ENCODE measurements at regions not wholly inside any gene's neighbourhood (a gene's known extent, or its start where the extent isn't known, plus 50 kb on each side); places are given as distances from the start of the nearest gene placed in this dataset.
"Not testable (repeated sequence)": the region's sequence is repeated elsewhere in the genome, so short reads cannot be mapped to it uniquely, and the experiment has no call there.

DNA sequence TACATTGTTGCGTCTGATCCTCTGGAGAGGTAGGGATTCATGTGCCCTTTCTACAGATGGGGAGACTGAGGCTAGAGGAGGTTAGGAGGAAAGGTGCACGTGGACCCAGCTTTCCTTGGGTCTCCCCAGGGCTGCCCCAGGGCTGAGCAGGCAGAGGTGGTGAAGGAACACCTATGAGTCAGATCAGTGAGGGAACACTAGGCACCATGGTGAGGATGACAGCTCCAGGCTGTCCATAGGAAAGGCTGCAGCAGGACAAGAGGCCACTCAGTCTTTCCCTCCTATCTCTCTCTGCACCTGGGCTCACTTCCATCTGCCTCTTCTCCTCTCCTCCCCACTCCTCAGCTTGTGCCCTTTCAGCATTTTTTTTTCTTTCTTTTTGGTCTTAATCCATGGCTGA is 138.0 kb upstream of the TRIM73 start:
- H3K27ac ChIP-seq; ATAC-seq; H3K27me3 ChIP-seq; H3K4me1 ChIP-seq; DNase-seq; intact Hi-C loops (cut with DNase I); H3K9me3 ChIP-seq; H3K4me3 ChIP-seq; H3K36me3 ChIP-seq: not testable (repeated sequence)

DNA sequence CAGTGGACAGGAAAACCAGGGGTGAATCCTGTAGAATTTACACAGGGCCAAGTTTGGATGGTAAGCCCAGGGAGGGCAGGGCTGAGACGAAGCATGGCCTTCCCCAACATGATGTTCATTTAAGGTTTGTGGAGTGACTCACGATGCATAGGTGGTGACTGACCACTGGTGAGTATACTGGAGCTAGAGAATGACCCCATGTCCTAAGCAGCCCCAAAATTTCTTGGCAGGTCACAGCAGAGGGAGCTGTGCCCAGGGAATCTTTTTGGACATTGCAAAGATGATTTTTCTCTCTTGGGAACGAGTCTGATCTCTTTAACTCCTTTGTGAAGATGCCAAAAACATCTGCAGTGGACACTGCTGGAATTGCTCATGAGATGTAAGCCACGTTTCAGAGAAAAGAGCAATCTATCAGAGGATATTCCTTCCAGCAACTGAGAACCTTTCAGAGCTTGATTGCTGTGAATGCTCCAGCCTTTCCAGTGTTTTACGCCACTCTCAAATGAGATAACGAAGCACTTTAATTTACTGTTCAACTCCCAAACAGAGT is 135.9 kb upstream of the TRIM73 start:
- H3K9me3 ChIP-seq; H3K27ac ChIP-seq; ATAC-seq; intact Hi-C loops (cut with DNase I); H3K27me3 ChIP-seq; H3K4me1 ChIP-seq; DNase-seq; H3K4me3 ChIP-seq; H3K36me3 ChIP-seq: not testable (repeated sequence)

DNA sequence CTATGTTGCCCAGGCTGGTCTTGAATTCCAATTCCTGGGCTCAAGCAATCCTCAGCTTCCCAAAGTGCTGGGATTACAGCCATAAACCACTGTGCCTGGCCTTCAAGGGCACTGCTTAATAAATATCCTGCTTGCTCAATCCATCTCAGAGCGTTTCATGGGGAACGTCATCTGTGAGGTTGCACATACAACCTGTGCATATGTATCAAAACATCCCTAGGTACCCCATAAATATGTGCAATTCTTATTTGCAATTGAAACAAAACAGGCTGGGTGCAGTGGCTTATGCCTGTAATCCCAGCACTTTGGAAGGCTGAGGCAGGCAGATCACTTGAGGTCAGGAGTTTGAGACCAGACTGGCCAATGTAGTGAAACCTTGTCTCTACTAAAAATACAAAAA is 133.8 kb upstream of the TRIM73 start:
- H3K4me1 ChIP-seq; H3K9me3 ChIP-seq; DNase-seq; H3K36me3 ChIP-seq; intact Hi-C loops (cut with DNase I); H3K27me3 ChIP-seq; ATAC-seq; H3K4me3 ChIP-seq; H3K27ac ChIP-seq: not testable (repeated sequence)

DNA sequence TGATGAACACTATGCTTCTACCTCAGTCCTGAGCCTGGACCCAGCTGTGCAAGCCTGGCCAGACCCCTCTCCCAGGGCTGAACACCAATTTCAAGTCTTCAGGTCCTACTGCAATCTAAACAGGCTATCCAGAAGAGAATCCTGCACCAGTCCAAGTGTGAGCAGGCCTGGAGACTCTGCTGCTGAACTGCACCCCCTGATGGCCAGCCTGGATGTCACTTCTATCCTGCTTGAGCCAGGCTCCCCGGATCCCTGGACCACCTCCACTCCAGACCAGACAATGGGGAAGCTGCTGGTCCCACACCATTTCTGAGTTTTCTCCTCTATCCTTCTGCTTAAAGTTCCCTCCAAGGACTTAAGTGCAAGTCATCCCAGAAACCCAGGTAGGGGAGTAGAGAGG is 127.3 kb upstream of the TRIM73 start:
- DNase-seq; H3K36me3 ChIP-seq; H3K27me3 ChIP-seq; H3K4me1 ChIP-seq; H3K9me3 ChIP-seq; intact Hi-C loops (cut with DNase I); H3K4me3 ChIP-seq; H3K27ac ChIP-seq: not testable (repeated sequence)
- ATAC-seq, result peak; percentile 83

DNA sequence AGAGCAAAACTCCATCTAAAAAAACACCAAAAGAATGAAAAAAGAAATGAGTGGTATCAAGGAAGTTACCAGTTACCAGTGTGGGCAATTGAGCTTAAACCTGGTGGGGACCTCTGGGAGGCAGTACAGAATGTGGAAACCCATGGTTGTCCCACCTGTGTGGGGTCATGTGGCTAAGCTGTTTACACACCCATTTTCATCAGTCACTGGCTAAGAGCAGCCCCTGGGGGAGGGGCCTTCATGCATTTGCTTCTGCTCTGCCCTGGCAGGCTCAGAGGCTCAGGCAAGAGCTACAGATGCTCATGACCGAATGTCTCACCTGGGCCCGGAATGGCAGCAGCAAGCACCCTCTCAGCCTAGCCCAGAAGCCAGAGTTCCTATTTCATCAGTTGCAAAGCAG is 126.3 kb upstream of the TRIM73 start:
- ATAC-seq; intact Hi-C loops (cut with DNase I); H3K27ac ChIP-seq; DNase-seq; H3K9me3 ChIP-seq; H3K27me3 ChIP-seq; H3K36me3 ChIP-seq; H3K4me1 ChIP-seq; H3K4me3 ChIP-seq: not testable (repeated sequence)

DNA sequence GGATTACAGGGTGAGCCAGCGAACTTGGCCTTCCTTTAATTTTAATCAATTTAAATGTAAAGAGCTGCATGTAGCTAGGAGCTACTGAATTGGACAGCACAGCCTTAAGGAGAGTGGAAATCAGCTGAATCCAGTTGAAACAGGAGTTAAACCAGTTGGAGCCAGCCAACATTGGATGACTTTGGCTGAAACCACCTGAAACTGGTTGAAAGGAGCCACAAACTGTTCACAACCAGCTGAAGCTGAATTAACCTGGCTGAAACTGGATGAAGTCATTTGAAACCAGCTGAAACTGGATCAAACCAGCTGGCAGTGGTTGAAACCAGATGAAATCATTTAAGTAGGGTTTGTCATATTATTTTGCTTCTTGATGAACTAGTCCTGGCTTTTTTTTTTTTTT is 121.3 kb upstream of the TRIM73 start:
- H3K27ac ChIP-seq; H3K36me3 ChIP-seq; DNase-seq; ATAC-seq; H3K9me3 ChIP-seq; H3K4me3 ChIP-seq; H3K4me1 ChIP-seq; intact Hi-C loops (cut with DNase I); H3K27me3 ChIP-seq: not testable (repeated sequence)
